ENCODE measurements at regions not wholly inside any gene's neighbourhood (a gene's known extent, or its start where the extent isn't known, plus 50 kb on each side); places are given as distances from the start of the nearest gene placed in this dataset.
"Not testable (repeated sequence)": the region's sequence is repeated elsewhere in the genome, so short reads cannot be mapped to it uniquely, and the experiment has no call there.

DNA sequence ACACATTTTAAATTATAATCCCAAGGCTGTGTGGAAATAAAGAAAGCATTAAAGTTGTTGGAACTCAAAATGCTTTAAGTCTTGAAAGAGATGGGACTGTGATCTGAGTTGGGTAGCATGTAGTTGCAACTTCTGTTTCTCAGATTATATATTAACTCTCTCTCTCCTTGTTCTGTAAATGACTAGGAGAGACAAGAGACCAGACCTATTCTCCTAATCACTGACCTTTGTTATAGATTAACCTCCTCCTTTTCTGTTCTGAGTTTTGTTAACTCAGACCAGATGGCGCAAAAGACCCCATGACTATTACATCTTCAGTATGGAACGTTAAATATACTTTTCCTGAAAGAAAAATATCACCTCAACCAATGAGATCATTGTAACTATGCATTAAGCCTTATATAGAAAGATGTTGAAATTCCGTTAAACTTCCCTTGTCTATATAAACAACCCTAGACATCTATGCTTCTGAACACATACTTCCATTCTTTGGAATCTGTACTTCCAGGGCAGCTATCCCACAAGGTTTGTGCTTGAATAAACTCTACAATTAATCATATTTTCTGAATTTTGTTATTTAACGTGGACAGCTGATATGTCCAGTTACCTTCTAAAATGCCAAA is 143.5 kb upstream of the TRIM24 start:
- no peak for DNase-seq (ENCODE audit: low spot score)

DNA sequence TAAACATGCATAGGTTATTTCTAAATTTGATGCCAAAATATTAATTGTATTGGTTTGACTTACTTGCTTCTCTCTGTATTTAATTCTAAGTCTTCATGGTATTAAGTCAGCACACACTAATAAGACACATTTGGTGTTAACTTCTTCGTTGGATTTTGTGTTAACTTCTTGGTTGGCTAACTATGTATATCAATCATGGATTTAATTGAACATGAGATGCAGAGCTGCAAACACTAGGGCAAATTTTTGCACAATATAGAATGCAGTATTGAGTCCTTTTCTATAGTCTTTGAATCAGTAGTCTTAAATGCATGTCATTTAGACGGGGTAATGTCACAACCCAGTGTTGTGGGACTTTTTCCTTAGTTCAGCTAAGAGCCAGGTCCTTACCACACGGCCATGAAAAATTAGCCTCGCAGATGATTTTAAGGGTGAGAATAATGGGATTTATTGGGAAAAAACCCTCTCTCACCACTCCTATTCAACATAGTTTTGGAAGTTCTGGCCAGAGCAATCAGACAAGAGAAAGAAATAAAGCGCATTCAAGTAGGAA is 142.9 kb upstream of the TRIM24 start:
- DNase-seq (ENCODE audit: low spot score) = no peak

DNA sequence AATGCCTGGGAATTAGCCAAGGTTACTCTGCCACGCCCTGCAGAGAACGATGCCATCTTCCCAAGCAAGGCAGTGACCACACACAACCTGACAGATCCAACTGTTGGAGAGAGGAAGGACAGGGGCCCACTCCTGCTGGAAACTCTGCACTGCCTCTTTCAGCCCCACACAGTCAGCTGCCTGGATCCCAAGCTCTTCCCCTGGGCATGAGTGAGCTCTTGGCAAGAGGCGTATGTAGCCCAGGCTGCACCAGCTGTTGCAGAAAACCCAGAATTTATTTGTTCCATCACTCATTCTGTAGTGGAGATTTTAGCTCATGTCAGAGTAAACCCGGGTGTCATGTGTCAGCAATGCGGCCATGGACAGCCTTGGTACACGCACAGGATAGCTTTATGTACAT is 135.1 kb upstream of the TRIM24 start:
- DNase-seq (ENCODE audit: low spot score) = no peak

DNA sequence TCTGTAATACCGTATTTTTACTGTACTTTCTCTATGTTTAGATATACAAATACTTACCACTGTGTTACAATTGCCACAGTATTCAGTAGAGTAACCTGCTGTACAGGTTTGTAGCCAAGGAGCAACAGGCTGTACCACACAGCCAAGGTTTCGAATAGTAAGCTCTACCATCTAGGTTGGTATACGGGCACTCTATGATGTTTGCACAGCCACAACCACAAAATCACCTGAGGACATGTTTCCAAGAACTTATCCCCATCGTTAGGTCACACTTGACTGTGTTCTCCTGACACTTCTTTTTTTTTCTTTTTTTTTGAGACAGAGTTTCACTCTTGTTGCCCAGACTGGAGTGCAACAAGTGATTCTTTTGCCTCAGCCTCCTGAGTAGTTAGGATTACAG is 134.6 kb upstream of the TRIM24 start:
- DNase-seq (ENCODE audit: low spot score) = no peak

DNA sequence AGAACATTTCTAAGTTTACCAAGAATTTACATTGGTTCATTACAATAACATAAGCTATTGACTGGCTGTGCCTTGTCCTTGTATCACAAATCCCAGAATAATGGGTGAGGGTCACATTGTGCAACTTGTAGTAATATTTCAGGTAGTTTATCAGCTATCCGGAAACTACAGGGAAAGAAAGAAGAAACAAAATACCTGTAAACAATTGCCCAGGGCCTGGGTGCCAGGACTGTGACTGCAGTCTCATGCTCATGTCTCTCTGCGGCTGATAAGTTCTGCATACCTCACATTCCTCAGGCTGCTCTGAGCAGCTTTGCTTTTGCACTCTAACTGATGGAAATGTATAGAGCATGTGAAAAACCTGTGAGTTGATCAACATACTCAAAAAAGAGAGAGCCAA is 131.8 kb upstream of the TRIM24 start:
- no peak for DNase-seq (ENCODE audit: low spot score)

DNA sequence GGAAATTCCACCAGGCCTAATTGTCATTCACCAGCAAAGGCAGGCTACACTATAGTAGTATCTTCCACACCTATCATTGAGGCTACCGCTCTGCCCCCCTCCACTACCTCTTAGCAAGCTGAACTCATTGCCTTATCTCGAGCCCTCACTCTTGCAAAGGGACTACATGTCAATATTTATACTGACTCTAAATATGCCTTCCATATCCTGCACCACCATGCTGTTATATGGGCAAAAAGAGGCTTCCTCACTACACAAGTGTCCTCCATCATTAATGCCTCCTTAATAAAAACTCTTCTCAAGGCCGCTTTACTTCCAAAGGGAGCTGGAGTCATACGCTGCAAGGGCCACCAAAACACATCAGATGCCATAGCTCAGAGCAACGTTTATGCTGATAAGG is 127.2 kb upstream of the TRIM24 start:
- DNase-seq (ENCODE audit: low spot score) = not testable (repeated sequence)

DNA sequence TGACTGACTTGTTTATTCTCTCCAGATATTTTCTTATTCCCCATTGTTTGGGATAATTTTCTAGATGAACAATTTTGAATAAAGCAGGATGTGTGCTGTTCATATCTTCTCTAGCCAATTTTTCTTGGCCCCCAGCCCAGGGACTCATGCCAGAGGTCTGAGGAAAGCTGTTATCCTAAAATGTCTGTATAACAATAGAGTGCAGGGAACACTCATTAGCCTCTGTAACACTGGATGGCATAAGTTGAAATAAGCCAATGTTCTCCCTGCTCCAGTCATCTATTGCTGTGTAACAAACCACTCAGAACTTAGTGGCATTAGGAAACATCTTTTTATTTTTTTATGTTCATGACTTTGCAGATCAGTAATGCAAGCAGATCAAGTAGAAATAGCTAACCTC is 121.7 kb upstream of the TRIM24 start:
- no peak for DNase-seq (ENCODE audit: low spot score)

DNA sequence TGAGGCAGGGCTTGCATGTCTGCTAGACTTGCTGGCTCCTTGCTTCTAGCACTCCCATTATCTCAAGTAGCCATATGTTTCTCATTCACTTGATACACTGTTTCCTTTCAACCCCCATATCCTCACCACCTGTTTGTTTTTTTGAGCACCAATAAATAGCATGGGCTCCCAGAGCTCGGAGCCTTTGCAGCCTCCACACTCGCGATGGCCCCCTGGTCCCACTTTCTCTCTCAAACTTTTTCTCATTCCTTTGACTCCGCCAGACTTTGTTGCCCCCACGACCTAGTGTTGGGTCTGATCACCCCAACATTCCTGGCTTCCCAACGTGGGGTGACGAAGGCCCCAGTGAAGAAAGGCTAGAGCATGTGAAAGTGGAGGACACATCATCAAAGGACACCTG is 120.8 kb upstream of the TRIM24 start:
- DNase-seq (ENCODE audit: low spot score) = not testable (repeated sequence)

DNA sequence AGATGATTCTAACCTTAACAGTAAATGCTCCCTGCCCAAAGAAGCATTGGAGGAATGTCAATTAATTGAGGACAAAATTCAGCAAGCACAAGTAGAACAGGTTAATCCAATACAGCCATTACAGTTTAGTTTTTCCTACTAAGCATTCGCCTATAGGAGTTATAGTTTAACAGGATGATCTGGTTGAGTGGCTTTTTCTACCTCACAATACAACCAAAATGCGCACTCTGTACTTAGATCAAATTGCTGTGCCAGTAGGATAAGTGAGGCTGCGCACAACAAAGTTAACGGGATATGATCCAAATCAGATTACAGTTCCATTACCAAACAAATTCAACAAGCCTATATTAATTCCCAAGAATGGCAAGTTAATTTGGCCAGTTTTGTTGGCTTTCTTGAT is 117.1 kb upstream of the TRIM24 start:
- no peak for DNase-seq (ENCODE audit: low spot score)

DNA sequence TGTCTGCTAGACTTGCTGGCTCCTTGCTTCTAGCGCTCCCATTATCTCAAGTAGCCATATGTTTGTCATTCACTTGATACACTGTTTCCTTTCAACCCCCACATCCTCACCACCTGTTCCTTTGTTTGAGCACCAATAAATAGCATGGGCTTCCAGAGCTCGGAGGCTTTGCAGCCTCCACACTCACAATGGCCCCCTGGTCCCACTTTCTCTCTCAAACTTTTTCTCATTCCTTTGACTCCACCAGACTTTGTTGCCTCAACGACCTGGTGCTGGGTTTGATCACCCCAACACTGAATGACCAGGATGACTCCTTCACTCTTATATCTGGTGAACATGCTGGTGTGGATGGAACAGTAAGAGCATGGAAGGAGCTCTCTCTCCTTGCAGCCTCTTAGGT is 114.5 kb upstream of the TRIM24 start:
- no peak for DNase-seq (ENCODE audit: low spot score)

DNA sequence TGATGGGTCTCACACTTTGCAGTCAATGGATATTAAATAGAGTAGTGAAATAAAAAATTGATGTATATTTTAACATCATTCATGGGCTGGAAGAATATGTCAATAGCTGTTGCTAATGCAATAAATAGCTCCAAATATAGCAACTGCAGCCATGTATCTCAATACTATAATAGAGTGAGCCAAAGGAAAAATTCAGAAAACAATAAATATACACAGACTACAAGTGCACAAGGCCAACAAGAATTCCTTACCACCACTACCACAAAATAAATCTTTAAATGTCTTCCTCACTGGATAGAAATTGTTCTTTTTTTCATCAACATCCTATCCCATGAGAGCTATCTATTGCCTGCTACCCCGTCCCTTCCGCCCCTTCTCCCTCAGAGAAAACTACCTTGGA is 113.1 kb upstream of the TRIM24 start:
- no peak for DNase-seq (ENCODE audit: low spot score)

DNA sequence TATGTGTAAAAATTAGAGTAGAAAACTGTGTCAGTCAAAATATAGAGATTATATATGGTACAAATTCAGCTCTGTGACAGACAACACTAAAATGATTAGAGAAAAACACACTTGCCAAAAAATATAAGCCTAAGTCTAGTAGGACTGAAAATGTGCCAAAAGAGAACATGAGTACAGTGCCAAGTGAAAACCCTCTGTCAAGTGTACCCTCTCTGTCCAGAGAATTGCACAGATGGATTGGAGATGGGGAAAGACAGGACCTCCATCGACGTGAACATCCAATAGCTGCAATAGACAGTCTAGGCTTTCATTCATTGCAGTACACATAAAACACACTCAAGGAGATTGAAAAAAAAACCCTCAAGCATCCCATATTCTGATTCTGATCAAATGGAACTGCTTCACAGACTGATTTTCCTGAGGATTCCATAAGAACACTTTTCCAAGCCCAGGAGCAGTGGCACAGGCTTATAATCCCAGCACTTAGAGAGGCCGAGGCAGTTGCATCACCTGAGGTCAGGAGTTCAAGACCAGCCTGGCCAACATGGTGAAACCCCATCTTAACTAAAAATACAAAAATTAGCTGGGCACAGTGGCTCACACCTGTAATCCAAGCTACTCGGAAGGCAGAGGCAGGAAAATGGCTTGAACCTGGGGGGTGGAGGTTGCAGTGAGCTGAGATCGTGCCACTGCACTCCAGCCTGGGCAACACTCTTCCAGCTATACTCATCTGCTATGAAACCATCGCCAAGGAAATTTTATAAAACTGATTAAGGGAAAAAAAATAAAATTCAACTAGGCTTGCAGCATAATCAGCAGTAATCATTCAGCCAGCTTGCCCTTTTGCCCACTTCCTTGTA is 110.0 kb upstream of the TRIM24 start:
- DNase-seq (ENCODE audit: low spot score) = no peak

DNA sequence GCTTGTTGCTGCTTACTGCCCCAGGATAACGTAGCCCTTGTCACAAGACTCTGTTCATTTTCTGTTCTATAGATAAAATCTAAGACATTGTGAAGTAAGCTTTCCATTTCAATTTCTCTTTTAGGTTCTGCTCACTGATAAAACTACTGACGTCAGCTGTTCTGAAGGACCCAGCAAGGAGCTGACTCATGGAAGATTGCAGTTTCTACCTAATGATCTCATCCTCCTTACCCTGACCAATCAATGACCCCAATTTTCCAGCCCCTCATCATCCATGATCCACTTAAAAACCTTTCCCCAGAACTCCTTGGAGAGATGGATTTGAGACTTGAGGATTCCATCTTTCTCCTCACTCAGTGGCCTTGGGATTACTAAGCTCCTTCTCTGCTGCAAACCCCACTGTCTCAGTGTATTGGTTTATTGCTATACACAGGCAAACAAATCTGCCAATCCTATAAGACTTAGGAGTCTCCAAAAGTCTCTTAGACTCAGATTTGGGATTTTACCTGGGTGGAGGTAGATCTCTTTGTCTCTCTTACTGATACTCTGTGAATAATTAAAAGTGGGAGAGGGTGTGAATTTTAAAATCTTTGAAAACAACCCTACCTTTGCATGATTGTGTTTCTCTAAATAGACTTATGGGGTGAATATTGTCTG is 109.2 kb upstream of the TRIM24 start:
- no peak for DNase-seq (ENCODE audit: low spot score)

DNA sequence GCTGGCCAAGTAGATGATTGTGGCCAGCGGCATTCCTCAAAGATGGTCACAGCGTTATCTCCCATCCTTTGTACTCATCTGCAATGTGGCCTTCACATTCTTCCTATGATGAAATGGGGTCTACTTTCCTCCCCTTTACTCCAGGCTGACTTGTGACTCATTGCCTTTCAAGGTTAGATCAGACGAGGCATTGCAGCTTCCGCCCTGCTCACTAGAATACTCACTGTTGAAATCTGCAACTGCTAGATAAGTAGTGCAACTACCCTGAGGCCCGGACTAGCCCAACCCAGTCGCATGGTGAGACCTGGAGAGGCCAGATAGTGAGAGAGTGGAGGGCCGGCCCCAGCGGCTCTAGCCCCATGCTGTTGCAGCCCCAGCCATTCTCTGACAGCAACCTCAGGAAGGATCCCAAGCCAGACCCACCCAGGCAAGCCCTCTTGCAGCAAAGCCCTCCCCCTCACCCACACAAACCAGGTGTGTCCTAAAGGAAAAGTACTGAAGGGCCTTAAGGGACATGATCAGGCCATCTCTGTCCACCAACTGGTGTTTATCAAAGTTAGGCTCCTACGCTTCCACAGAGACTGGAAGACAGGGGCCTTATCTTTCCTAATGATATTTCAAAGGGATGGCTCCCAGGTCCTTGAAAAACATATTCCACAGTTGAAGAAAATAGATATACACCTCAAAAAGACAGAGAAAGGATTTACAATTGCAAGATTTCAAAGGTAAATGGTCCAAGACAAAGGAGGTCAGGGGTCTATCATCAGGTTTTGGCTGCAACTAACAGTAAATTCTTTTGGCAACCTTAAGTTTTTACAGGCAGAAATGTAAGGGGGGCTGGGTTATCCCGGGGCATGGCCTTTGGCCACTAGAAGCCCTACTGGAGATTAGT is 107.2 kb upstream of the TRIM24 start:
- DNase-seq (ENCODE audit: low spot score) = no peak

DNA sequence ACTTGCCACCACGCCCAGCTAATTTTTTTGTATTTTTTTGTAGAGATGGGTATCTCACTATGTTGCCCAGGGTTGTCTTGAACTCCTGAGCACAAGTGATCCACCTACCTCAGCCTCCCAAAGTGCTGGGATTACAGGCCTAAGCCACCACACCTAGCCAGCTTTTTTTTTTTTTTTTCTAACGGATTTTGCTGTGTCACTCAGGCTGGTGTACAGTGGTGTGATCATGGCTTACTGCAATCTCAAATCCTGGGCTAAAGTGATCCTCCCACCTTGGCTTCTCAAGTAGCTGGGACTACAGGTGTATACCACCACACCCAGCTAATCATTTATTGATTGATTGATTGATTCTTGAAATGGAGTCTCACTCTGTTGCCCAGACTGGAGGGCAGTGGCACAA is 106.0 kb upstream of the TRIM24 start:
- no peak for DNase-seq (ENCODE audit: low spot score)

DNA sequence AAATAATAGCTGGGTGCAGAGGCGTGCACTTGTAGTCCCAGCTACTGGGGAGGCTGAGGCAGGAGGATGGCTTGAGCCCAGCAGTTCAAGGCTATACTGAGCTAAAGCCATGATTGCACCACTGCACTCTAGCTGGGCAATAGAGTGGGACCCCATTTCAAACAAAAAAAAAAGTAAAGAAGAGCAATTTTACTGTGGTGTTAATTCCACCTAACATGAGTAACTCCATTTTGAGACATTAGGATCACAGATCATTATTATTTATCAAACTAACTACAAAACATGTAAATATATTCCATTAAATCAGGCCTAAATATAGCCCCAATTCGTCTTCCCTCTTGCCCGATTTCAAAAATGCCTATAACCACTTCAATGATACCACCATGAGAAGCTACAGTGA is 104.8 kb upstream of the TRIM24 start:
- DNase-seq (ENCODE audit: low spot score) = no peak

DNA sequence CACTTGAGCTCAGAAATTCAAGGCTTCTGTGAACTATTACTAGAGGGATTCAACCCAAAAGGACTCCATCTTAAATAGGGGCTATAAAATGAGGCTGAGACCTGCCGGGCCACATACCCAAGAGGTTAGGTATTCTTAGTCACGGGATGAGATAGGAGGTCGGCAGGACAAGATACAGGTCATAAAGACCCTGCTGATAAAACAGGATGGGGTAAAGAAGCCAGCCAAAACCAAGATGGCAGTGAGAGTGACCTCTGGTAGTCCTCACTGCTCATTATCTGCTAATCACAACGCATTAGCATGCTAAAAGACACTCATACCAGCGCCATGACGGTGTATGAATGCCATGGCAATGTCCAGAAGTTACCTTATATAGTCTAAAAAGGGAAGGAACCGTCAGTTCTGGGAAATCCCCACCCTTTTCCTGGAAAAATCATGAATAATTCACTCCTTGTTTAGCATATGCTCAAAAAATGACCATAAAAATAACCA is 101.2 kb upstream of the TRIM24 start:
- no peak for DNase-seq (ENCODE audit: low spot score)

DNA sequence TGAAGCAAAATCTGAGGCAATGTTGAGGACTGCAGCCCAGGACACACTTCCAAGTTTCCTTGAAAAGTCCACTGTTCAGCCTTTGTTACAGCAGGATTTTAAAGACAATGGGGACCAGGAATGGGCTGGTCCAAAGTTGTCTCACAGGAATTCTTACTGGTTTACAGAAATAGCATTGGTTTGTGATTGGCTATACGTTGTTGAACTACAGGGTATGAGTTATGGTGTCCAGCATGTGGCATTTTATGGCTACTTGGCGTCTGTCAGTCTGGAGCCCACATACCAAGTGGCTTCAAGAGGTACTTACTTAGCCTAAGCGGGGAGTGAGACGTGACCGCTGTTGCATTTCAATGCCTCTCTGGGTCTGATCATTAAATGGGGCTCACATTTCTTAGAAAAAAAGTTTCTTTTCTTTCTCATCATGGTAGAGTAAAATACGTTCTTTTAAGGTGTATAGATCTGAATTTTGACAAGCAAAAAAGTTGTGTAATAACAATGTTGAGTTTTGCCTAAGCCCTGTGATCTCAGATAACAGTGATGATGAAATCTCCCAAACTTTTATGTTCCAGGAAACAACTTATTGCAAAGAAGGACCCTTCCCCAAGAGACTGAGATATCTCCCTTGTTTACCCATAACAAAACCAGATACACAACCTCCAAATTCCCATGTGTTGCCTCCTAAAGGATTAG is 100.0 kb upstream of the TRIM24 start:
- DNase-seq (ENCODE audit: low spot score) = no peak

DNA sequence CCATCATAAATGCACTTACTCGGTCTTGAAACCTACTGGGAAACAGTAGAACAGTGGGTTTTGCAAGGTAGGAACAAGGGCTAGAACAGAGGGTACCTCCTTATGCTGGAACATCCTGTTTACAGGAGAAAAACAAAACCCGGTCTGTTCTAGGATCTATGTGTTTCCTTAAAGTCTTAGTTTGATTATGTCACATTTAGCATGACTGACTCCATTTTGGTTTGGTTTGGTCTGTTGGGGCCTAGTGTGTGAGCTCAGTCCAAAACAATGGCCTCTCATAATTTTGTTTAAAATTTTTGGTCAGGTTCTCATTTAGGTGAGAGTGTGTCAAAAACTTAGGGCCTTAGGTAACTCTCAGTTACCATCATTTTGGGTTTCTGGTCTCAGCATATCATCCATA is 96.3 kb upstream of the TRIM24 start:
- DNase-seq (ENCODE audit: low spot score) = no peak

DNA sequence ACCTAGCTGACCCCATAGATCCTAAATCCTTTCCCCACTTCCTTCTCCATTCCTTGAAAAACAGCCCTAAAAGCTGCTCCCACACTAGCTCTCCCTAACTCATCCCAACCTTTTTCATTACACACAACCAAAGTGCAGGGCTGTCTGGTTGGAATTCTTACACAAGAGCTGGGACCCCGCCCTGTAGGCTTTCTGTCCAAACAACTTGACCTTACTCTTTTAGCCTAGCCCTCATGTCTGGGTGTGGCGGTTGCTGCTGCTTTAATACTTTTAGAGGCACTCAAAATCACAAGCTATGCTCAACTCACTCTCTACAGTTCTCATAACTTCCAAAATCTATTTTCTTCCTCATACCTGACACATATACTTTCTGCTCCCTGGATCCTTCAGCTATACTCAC is 93.9 kb upstream of the TRIM24 start:
- DNase-seq (ENCODE audit: low spot score) = not testable (repeated sequence)

DNA sequence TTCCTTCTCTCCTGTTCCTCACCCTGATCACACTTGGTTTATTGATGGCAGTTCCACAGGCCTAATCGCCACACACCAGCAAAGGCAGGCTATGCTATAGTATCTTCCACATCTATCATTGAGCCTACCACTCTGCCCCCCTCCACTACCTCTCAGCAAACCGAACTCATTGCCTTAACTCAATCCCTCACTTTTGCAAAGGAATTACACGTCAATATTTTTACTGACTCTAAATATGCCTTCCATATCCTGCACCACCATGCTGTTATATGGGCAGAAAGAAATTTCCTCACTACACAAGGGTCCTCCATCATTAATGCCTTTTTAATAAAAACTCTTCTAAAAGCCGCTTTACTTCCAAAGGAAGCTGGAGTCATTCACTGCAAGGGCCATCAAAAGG is 93.4 kb upstream of the TRIM24 start:
- DNase-seq (ENCODE audit: low spot score) = not testable (repeated sequence)

Data from LoVo (cell line).